ENCODE measurements at regions not wholly inside any gene's neighbourhood (a gene's known extent, or its start where the extent isn't known, plus 50 kb on each side); places are given as distances from the start of the nearest gene placed in this dataset.
A peak's percentile ranks its signal among the peaks of the same experiment; 100 is the strongest.
"Not testable (repeated sequence)": the region's sequence is repeated elsewhere in the genome, so short reads cannot be mapped to it uniquely, and the experiment has no call there.

DNA sequence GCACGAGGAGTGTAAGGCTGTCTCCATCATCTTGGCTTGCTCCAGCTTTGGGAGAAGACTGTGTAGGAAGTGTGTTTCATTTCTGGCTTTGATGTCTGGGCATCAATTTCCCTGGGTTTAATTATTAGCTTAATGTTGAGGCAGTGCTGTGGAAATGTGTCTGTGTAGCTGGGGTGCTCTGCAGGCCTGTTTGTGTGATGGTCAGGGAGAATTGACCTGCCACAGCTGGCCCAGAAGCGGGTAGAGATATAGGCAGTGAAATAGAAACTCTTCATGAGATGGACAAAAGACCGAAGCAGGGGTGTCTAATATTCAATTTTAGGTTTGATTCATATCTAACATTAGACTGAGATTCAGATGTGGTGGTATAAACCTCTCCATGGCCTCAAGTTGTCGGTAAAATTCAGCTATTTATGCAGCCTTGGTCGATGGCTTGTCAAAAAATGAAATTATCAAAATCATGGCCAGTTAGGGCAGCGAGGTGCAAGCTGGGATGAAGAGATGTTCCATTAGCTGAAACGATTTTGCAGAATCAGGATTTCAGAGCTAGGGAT lies 95.3 kb upstream of the SNX9 start:
- Histone ChIP-seq H3K4me1 (ENCODE audit: control insufficient read depth in 3 of 3, insufficient read depth in 2 of 3, low read depth in 1 of 3, low read length in 2 of 3) (peaks cover 0 to 15% (median 0%) of the 10 kb centered on the region in 3 donors), H3K27ac (ENCODE audit: low read depth in 1 of 3, low read length in 2 of 3) (peak overlapping the region in 2 of 3 donors; percentile 21 to 54), H3K36me3 (ENCODE audit: control insufficient read depth in 3 of 3, insufficient read depth in 2 of 3, low read depth in 1 of 3, low read length in 3 of 3) (no peaks in the 10 kb centered on the region), H3K9me3 (ENCODE audit: control insufficient read depth in 2 of 2, insufficient read depth in 1 of 2, low read depth in 1 of 2, low read length in 1 of 2) (peaks cover 0 to 12% of the 10 kb centered on the region in 2 donors), H3K27me3 (ENCODE audit: control insufficient read depth in 3 of 3, insufficient read depth in 3 of 3, low read length in 3 of 3) (no peaks in the 10 kb centered on the region), H3K4me3 (ENCODE audit: low read depth in 1 of 3, low read length in 3 of 3) (no peak overlapping the region)
- no peak for FAIRE-seq
- DNase-seq: peak in 1 of 2 donors; percentile 14
- WGBS, 3 donors: 71 to 82% (median 74%) methylated on average over 7 of the region's 7 CpGs

DNA sequence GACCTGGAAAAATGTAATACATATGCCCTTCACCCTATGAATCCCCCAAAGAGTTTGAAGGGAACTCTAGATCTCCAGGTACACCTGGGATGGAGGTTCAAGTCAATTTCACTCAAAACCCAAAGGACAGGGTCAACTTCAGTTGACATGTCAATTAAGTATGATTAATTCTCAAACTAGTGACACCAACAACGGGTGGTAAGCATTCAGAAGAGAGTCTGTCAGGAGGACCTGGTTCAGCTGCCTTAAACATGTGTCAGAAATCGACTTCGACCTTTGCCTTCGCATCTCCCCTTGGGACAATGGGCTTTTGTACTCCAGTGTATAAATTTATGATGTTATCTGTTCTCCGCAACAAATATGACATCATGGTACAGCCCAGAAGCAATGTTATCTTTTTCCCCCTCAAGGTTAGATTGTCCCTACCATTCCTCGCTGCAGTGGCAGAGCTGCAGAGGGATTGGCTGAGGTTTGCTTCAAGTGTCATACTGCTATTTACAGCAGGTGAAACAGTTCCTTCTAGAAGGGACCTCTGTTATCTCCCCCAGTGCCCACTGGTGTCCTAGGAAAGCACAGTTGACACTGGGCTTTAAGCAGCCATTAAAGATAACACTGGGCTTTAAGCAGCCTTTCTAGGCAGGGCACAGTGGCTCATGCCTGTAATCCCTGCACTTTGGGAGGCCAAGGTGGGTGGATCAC lies 94.7 kb upstream of the SNX9 start:
- no peak for FAIRE-seq
- Histone ChIP-seq H3K4me3 (ENCODE audit: low read depth in 1 of 3, low read length in 3 of 3) (no peak overlapping the region), H3K27me3 (ENCODE audit: control insufficient read depth in 3 of 3, insufficient read depth in 3 of 3, low read length in 3 of 3) (no peaks in the 10 kb centered on the region), H3K9me3 (ENCODE audit: control insufficient read depth in 2 of 2, insufficient read depth in 1 of 2, low read depth in 1 of 2, low read length in 1 of 2) (peaks cover 0 to 12% of the 10 kb centered on the region in 2 donors), H3K4me1 (ENCODE audit: control insufficient read depth in 3 of 3, insufficient read depth in 2 of 3, low read depth in 1 of 3, low read length in 2 of 3) (peaks cover 0 to 15% (median 0%) of the 10 kb centered on the region in 3 donors), H3K36me3 (ENCODE audit: control insufficient read depth in 3 of 3, insufficient read depth in 2 of 3, low read depth in 1 of 3, low read length in 3 of 3) (no peaks in the 10 kb centered on the region), H3K27ac (ENCODE audit: low read depth in 1 of 3, low read length in 2 of 3) (peak overlapping the region in 2 of 3 donors; percentile 32 to 54)
- 12 to 61% (median 31%) methylated on average over 6 of the region's 6 CpGs for WGBS, 3 donors
- DNase-seq: peak; percentile 43 to 85

DNA sequence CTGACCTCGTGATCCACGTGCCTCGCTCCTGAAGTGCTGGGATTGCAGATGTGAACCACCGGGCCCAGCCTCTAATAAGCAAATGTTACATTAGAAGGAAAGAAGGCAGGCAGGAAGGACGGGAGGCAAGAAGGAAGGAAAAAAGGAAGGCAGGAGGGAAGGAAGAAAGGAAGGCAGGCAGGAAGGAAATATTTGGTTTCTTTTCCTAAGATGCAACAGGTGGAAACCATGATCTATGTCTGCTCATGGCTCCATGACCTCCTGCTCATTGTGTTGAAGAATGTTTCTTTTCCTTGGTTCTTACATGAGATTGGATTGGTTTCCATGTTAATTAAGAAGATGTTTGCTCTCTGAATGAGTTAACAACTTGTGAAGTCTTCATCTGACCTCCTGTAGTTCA lies 91.8 kb upstream of the SNX9 start:
- no peak for DNase-seq

DNA sequence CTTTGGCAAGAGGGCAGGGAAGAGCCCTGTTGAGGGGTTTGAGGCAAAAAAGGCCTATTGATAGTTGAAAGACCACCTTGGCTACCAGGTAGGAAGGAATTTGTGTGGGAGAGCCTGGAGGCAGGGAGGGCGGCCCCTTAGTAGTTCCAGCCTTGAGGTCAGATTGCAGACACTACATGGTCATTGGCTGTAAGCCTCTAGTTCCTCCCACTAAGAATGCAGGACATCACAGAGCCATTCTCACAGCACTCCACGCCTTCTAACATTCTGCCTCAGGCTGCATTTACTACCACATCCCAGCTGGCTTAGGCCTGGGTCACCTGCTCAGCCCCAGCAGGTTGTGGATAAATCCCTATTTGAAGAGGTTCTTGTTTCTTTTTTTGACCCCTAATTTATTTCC lies 91.0 kb upstream of the SNX9 start:
- 92 to 96% (median 92%) methylated on average over 2 of the region's 2 CpGs for WGBS, 3 donors
- Histone ChIP-seq H3K4me1 (ENCODE audit: control insufficient read depth in 3 of 3, insufficient read depth in 2 of 3, low read depth in 1 of 3, low read length in 2 of 3) (peaks cover 0 to 8% (median 0%) of the 10 kb centered on the region in 3 donors), H3K36me3 (ENCODE audit: control insufficient read depth in 3 of 3, insufficient read depth in 2 of 3, low read depth in 1 of 3, low read length in 3 of 3) (no peaks in the 10 kb centered on the region), H3K27ac (ENCODE audit: low read depth in 1 of 3, low read length in 2 of 3) (no peak overlapping the region), H3K4me3 (ENCODE audit: low read depth in 1 of 3, low read length in 3 of 3) (no peak overlapping the region), H3K9me3 (ENCODE audit: control insufficient read depth in 2 of 2, insufficient read depth in 1 of 2, low read depth in 1 of 2, low read length in 1 of 2) (peaks cover 0 to 8% of the 10 kb centered on the region in 2 donors), H3K27me3 (ENCODE audit: control insufficient read depth in 3 of 3, insufficient read depth in 3 of 3, low read length in 3 of 3) (no peaks in the 10 kb centered on the region)
- DNase-seq (no peak), FAIRE-seq (no peak)

More for the DNA sequence above, 91.8 kb upstream of the SNX9 start:
- no peaks in the 10 kb centered on the region for H3K27me3 ChIP-seq (ENCODE audit: control insufficient read depth in 3 of 3, insufficient read depth in 3 of 3, low read length in 3 of 3)
- H3K36me3 ChIP-seq (ENCODE audit: control insufficient read depth in 3 of 3, insufficient read depth in 2 of 3, low read depth in 1 of 3, low read length in 3 of 3): no peaks in the 10 kb centered on the region
- H3K4me3 ChIP-seq (ENCODE audit: low read depth in 1 of 3, low read length in 3 of 3): no peak overlapping the region
- peaks cover 0 to 8% of the 10 kb centered on the region in 2 donors for H3K9me3 ChIP-seq (ENCODE audit: control insufficient read depth in 2 of 2, insufficient read depth in 1 of 2, low read depth in 1 of 2, low read length in 1 of 2)
- WGBS, 3 donors: 92 to 96% (median 94%) methylated on average over 5 of the region's 5 CpGs
- H3K4me1 ChIP-seq (ENCODE audit: control insufficient read depth in 3 of 3, insufficient read depth in 2 of 3, low read depth in 1 of 3, low read length in 2 of 3): peaks cover 0 to 15% (median 0%) of the 10 kb centered on the region in 3 donors
- no peak overlapping the region for H3K27ac ChIP-seq (ENCODE audit: low read depth in 1 of 3, low read length in 2 of 3)
- no peak for FAIRE-seq

DNA sequence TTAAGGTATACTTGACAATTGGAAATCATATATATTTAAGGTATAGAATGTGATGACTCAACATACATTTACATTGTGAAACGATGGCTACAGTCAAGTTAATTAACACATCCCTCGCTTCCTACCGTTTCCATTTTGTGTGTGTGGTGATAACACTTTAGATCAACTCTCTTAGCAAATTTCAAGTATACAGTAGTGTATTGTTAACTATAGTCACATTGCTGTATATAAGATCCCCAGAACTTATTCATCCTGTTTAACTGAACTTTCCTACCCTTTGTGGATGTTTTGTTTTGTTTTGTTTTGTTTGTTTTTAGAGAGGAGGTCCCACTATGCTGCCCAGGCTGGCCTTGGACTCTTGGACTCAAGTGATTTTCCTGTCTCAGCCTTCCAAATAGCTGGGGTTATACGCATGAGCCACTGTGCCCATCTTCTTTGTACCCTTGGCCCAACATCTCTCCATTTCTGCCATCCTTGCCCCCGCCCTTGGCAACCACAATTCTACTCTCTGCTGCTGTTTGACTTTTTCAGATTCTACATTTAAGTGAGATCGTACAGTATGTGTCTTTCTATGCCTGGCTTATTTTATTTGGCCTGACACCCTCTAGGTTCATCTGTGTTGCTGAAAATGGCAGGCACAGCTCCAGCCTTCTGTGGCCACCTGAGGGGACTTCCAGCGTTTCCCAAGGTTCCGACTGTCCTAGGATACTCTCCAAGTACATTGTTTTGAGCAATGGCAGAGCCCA lies 90.5 kb upstream of the SNX9 start:
- 82 to 88% (median 87%) methylated on average over 8 of the region's 8 CpGs for WGBS, 3 donors
- Histone ChIP-seq H3K4me1 (ENCODE audit: control insufficient read depth in 3 of 3, insufficient read depth in 2 of 3, low read depth in 1 of 3, low read length in 2 of 3) (peaks cover 0 to 3% (median 0%) of the 10 kb centered on the region in 3 donors), H3K36me3 (ENCODE audit: control insufficient read depth in 3 of 3, insufficient read depth in 2 of 3, low read depth in 1 of 3, low read length in 3 of 3) (no peaks in the 10 kb centered on the region), H3K9me3 (ENCODE audit: control insufficient read depth in 2 of 2, insufficient read depth in 1 of 2, low read depth in 1 of 2, low read length in 1 of 2) (peaks cover 0 to 8% of the 10 kb centered on the region in 2 donors), H3K4me3 (ENCODE audit: low read depth in 1 of 3, low read length in 3 of 3) (no peak overlapping the region), H3K27me3 (ENCODE audit: control insufficient read depth in 3 of 3, insufficient read depth in 3 of 3, low read length in 3 of 3) (no peaks in the 10 kb centered on the region), H3K27ac (ENCODE audit: low read depth in 1 of 3, low read length in 2 of 3) (no peak overlapping the region)
- FAIRE-seq (no peak), DNase-seq (no peak)

DNA sequence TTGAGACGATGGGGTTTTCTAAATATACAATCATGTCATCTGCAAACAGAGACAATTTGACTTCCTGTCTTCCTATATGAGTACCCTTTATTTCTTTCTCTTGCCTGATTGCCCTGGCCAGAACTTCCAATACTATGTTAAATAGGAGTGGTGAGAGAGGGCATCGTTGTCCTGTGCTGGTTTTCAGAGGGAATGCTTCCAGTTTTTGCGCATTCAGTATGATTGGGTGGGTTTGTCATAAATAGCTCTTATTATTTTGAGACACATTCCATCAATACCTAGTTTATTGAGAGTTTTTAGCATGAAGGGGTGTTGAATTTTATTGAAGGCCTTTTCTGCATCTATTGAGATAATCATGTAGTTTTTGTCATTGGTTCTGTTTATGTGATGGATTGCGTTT lies 86.5 kb upstream of the SNX9 start:
- not testable (repeated sequence) for H3K27ac ChIP-seq (ENCODE audit: low read depth in 1 of 3, low read length in 2 of 3); H3K4me1 ChIP-seq (ENCODE audit: control insufficient read depth in 3 of 3, insufficient read depth in 2 of 3, low read depth in 1 of 3, low read length in 2 of 3); H3K27me3 ChIP-seq (ENCODE audit: control insufficient read depth in 3 of 3, insufficient read depth in 3 of 3, low read length in 3 of 3); DNase-seq; H3K36me3 ChIP-seq (ENCODE audit: control insufficient read depth in 3 of 3, insufficient read depth in 2 of 3, low read depth in 1 of 3, low read length in 3 of 3); FAIRE-seq; H3K9me3 ChIP-seq (ENCODE audit: control insufficient read depth in 2 of 2, insufficient read depth in 1 of 2, low read depth in 1 of 2, low read length in 1 of 2); H3K4me3 ChIP-seq (ENCODE audit: low read depth in 1 of 3, low read length in 3 of 3)
- 78 to 91% (median 80%) methylated on average over 4 of the region's 4 CpGs for WGBS, 3 donors

DNA sequence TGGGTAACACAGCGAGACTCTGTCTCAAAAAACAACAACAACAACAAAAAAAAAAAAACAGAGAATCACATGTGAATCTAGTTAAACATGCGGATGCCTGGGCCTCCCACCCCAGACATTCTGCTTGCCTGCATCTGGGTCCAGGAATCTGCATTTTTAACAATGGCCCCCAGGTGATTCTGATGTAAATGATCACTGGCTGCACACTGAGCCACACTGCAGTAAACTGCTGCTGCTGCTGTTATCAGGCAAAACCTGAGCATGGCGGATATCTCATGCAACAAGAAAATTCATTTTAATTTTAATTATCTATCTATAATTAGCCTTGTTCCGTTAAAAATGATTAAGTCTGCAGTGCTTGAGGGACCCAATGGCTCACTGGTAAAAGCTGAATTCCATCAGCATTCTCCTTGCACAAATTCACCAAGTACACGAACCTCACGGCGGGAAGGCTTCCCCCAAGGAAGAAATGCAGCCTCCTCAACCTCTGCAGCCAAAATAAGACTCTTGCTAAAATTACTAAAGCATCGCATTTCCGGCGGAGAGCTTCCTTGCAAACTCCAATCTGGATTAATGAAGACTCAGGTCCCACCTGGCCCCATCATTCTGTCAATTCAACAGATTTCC lies 81.6 kb upstream of the SNX9 start:
- Histone ChIP-seq H3K27me3 (ENCODE audit: control insufficient read depth in 3 of 3, insufficient read depth in 3 of 3, low read length in 3 of 3) (no peaks in the 10 kb centered on the region), H3K4me1 (ENCODE audit: control insufficient read depth in 3 of 3, insufficient read depth in 2 of 3, low read depth in 1 of 3, low read length in 2 of 3) (no peaks in the 10 kb centered on the region), H3K4me3 (ENCODE audit: low read depth in 1 of 3, low read length in 3 of 3) (no peak overlapping the region), H3K9me3 (ENCODE audit: control insufficient read depth in 2 of 2, insufficient read depth in 1 of 2, low read depth in 1 of 2, low read length in 1 of 2) (no peaks in the 10 kb centered on the region), H3K27ac (ENCODE audit: low read depth in 1 of 3, low read length in 2 of 3) (no peak overlapping the region), H3K36me3 (ENCODE audit: control insufficient read depth in 3 of 3, insufficient read depth in 2 of 3, low read depth in 1 of 3, low read length in 3 of 3) (no peaks in the 10 kb centered on the region)
- FAIRE-seq (no peak), DNase-seq (no peak)
- 74 to 87% (median 81%) methylated on average over 10 of the region's 10 CpGs for WGBS, 3 donors

DNA sequence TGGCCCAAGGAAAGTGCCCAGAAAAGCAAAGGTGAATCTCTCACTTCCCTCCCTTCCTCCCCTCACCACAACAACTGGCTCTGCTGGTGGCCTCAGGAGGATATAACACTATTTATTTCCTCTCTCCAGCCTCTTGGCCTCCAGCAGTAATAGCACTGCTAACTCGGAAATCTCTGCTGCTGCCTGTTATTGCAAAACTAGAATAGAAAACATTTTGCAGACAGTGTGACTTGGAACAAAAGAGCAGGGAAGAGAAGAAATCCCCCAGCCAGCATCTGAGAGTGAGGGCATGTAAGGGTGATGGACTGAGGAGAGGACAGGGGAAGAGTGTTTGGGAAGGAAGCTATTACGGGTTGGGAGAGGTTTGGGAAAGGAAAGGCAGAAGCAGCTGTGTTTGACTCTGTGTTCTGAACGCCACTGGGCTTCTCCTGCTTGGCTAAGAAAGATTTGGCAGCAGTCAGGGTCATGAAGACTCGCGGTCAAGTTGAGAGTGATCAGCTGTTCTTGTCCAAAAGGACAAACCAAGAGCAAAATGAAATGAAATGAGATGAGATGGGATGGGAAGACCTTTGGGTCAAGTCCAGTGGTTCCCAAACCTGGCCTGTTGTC lies 81.0 kb upstream of the SNX9 start:
- Histone ChIP-seq H3K4me3 (ENCODE audit: low read depth in 1 of 3, low read length in 3 of 3) (no peak overlapping the region), H3K27me3 (ENCODE audit: control insufficient read depth in 3 of 3, insufficient read depth in 3 of 3, low read length in 3 of 3) (no peaks in the 10 kb centered on the region), H3K9me3 (ENCODE audit: control insufficient read depth in 2 of 2, insufficient read depth in 1 of 2, low read depth in 1 of 2, low read length in 1 of 2) (no peaks in the 10 kb centered on the region), H3K4me1 (ENCODE audit: control insufficient read depth in 3 of 3, insufficient read depth in 2 of 3, low read depth in 1 of 3, low read length in 2 of 3) (peaks cover 0 to 2% (median 0%) of the 10 kb centered on the region in 3 donors), H3K27ac (ENCODE audit: low read depth in 1 of 3, low read length in 2 of 3) (peak overlapping the region in 1 of 3 donors; percentile 7), H3K36me3 (ENCODE audit: control insufficient read depth in 3 of 3, insufficient read depth in 2 of 3, low read depth in 1 of 3, low read length in 3 of 3) (no peaks in the 10 kb centered on the region)
- DNase-seq (no peak), FAIRE-seq (no peak)
- WGBS, 3 donors: 60 to 81% (median 69%) methylated on average over 5 of the region's 5 CpGs

Measured in small intestine (tissue), 7 donors.